NB4 (cell line): ENCODE measurements at regions not wholly inside any gene's neighbourhood (a gene's known extent, or its start where the extent isn't known, plus 50 kb on each side); places are given as distances from the start of the nearest gene placed in this dataset.

Experiments
- DNase-seq: peaks from one replicate; pipeline ENCODE4 v3.0.0; 2010; ENCODE audit warnings: low read depth
- H3K4me3 ChIP-seq: one replicate; pipeline ENCODE4 v1.5.1; 2011; ENCODE audit warnings: mild to moderate bottlenecking, low read depth, low read length, moderate library complexity
- CTCF ChIP-seq: IDR thresholded peaks from one replicate; pipeline ENCODE4 v1.5.1; 2012; ENCODE audit warnings: low read depth, low read length
- MAX ChIP-seq: IDR thresholded peaks from 2 replicates; pipeline ENCODE4 v1.6.1; 2011; ENCODE audit warnings: low read depth, low read length
- MYC ChIP-seq: IDR thresholded peaks from 2 replicates; pipeline ENCODE4 v1.6.1; 2011; ENCODE audit warnings: low read depth, low read length
- POLR2A ChIP-seq: IDR thresholded peaks from 2 replicates; pipeline ENCODE4 v1.6.1; 2011; ENCODE audit warnings: mild to moderate bottlenecking; ENCODE audit not compliant: insufficient read length; ENCODE audit errors: extremely low read depth

- no peak overlapping the region for H3K4me3 ChIP-seq
- DNase-seq, result no peak
- TF ChIP-seq MYC, result no peak
- no peak for TF ChIP-seq POLR2A
- no peak for TF ChIP-seq CTCF
- TF ChIP-seq MAX, result no peak
These were observed 577.0 kb upstream of the STXBP6 start for GRCh38 chr14:25626986-25627385.

- no peak for TF ChIP-seq MAX
- no peak for TF ChIP-seq CTCF
- TF ChIP-seq POLR2A, result no peak
- no peak for TF ChIP-seq MYC
- no peak for DNase-seq
- no peak overlapping the region for H3K4me3 ChIP-seq
These were observed 572.8 kb upstream of the STXBP6 start for GRCh38 chr14:25622763-25623162.

GRCh38 chr14:25620515-25620914, 570.6 kb upstream of the STXBP6 start:
- no peak overlapping the region for H3K4me3 ChIP-seq
- TF ChIP-seq MYC (no peak), CTCF (no peak), MAX (no peak), POLR2A (no peak)
- DNase-seq, result no peak

- TF ChIP-seq MYC (no peak), MAX (no peak)
- DNase-seq, result no peak
- no peak overlapping the region for H3K4me3 ChIP-seq
These were observed 565.2 kb upstream of the STXBP6 start for GRCh38 chr14:25615174-25615573.

GRCh38 chr14:25607192-25607591, 557.2 kb upstream of the STXBP6 start:
- no peak for DNase-seq
- no peak for TF ChIP-seq MAX
- no peak for TF ChIP-seq CTCF
- no peak for TF ChIP-seq POLR2A
- no peak for TF ChIP-seq MYC
- no peak overlapping the region for H3K4me3 ChIP-seq

GRCh38 chr14:25602106-25602505, 552.2 kb upstream of the STXBP6 start:
- no peak for DNase-seq
- TF ChIP-seq MYC (no peak), MAX (no peak), POLR2A (no peak)
- no peak overlapping the region for H3K4me3 ChIP-seq

- no peak overlapping the region for H3K4me3 ChIP-seq
- TF ChIP-seq CTCF (no peak), POLR2A (no peak), MYC (no peak), MAX (no peak)
- no peak for DNase-seq
These were observed 538.8 kb upstream of the STXBP6 start for GRCh38 chr14:25588751-25589150.
